ENCODE measurements at regions not wholly inside any gene's neighbourhood (a gene's known extent, or its start where the extent isn't known, plus 50 kb on each side); places are given as distances from the start of the nearest gene placed in this dataset.
"Not testable (repeated sequence)": the region's sequence is repeated elsewhere in the genome, so short reads cannot be mapped to it uniquely, and the experiment has no call there.

DNA sequence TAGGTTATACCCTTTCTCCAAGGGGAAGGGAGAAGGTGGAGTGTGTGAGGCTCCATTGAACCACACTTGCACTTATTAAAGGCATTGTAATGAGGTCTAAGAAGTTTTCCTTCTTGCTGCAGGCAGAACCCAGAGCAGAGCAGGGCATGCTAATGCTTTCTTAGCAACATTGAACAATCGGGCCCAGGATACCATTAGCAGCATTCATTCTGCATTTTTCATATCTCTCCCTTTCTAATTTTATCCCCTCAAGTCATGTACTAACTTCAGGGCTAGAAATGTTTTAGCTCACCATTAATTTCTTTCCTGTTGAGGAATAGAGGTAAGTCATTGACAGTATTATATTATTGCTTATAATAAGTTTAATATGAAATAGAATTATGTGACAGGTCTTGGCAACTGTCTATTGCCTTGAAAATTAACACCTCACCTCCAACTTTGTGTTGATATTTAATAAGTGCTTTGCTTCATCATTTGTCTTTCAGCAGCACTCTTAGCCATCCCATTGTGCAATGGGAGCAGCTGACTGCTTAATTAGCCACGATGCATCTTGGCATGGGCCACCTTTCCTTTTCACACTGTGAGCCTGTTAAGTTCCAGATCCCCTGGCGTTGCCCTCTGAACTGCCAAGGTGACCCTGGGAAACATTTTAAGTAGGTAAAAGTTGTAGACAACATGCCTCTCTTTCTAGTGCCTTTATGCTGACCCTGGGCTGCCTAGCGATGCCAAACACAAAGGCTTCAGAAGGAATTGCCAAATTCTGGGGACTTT, 300.8 kb upstream of the MEX3C start:
- Histone ChIP-seq H3K9ac (ENCODE audit: insufficient read depth in 1 of 2, low read length in 2 of 2) (no peak overlapping the region), H3K27me3 (ENCODE audit: control insufficient read depth in 3 of 3, insufficient read depth in 3 of 3, low read length in 2 of 3) (no peaks in the 10 kb centered on the region), H3K9me3 (ENCODE audit: control insufficient read depth in 4 of 4, insufficient read depth in 3 of 4, low read length in 3 of 4) (no peaks in the 10 kb centered on the region), H3K4me3 (no peak overlapping the region), H3K27ac (ENCODE audit: low read depth in 1 of 2, low read length in 1 of 2) (peak overlapping the region in 1 of 2 donors; percentile 36), H3K4me1 (ENCODE audit: control insufficient read depth in 5 of 5, insufficient read depth in 5 of 5, low read length in 5 of 5) (peaks cover 0 to 7% (median 0%) of the 10 kb centered on the region in 5 donors), H3K36me3 (ENCODE audit: control insufficient read depth in 4 of 4, insufficient read depth in 4 of 4, low read length in 4 of 4) (no peaks in the 10 kb centered on the region)
- no peak for ATAC-seq (ENCODE audit: insufficient read depth, low FRiP score)
- TF ChIP-seq, protein P1, sequence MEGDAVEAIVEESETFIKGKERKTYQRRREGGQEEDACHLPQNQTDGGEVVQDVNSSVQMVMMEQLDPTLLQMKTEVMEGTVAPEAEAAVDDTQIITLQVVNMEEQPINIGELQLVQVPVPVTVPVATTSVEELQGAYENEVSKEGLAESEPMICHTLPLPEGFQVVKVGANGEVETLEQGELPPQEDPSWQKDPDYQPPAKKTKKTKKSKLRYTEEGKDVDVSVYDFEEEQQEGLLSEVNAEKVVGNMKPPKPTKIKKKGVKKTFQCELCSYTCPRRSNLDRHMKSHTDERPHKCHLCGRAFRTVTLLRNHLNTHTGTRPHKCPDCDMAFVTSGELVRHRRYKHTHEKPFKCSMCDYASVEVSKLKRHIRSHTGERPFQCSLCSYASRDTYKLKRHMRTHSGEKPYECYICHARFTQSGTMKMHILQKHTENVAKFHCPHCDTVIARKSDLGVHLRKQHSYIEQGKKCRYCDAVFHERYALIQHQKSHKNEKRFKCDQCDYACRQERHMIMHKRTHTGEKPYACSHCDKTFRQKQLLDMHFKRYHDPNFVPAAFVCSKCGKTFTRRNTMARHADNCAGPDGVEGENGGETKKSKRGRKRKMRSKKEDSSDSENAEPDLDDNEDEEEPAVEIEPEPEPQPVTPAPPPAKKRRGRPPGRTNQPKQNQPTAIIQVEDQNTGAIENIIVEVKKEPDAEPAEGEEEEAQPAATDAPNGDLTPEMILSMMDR (IDR thresholded peaks at IDR 0.05; ENCODE audit: control extremely low read depth, extremely low read depth): no peak
- WGBS, 2 donors: 74 to 78% methylated on average over 4 of the region's 4 CpGs
- no peak for DNase-seq

DNA sequence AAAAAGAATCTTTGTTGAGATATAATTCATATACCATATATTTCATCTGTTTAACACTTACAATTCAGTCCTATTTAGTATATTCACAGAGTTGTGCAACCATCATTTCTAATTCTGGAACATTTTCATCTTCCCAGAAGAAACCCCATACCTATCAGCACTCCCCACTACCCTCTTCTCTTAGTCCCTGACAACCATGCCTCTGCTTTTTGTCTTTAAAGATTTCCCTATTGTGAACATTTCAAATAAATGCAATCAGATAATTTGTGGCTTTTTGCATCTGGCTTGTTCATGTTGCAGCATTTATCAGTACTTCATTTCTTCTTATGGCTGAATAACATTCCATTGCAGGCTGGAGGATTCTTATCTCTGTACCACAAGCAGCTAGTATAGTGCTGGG, 305.9 kb upstream of the MEX3C start:
- Histone ChIP-seq H3K4me1 (ENCODE audit: control insufficient read depth in 5 of 5, insufficient read depth in 5 of 5, low read length in 5 of 5) (peaks cover 0 to 4% (median 0%) of the 10 kb centered on the region in 5 donors), H3K36me3 (ENCODE audit: control insufficient read depth in 4 of 4, insufficient read depth in 4 of 4, low read length in 4 of 4) (no peaks in the 10 kb centered on the region), H3K9ac (ENCODE audit: insufficient read depth in 1 of 2, low read length in 2 of 2) (no peak overlapping the region), H3K27me3 (ENCODE audit: control insufficient read depth in 3 of 3, insufficient read depth in 3 of 3, low read length in 2 of 3) (no peaks in the 10 kb centered on the region), H3K9me3 (ENCODE audit: control insufficient read depth in 4 of 4, insufficient read depth in 3 of 4, low read length in 3 of 4) (peaks cover 0 to 2% (median 0%) of the 10 kb centered on the region in 4 donors), H3K4me3 (no peak overlapping the region), H3K27ac (ENCODE audit: low read depth in 1 of 2, low read length in 1 of 2) (no peak overlapping the region)
- TF ChIP-seq, protein P1 (IDR thresholded peaks at IDR 0.05; ENCODE audit: control extremely low read depth, extremely low read depth): no peak
- DNase-seq (no peak), ATAC-seq (ENCODE audit: insufficient read depth, low FRiP score) (no peak)

DNA sequence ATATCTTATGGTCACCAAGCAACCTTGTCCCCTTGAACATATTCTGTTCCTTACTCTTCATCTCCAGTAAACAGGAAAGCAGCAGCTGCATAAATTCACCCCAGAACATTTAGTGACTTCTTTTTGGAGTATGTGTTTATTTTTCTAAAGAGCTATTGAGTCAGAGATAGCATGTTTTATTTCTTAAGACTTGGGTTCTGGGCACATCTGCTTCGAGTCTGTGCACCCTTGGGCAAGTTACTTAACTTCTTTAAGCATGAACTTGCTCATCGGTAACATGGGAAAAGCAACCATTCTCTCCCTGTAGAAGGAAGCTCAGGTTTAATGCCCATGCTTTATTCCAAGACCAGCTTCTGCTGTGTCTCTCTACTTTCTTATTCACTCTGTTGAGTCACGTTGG, 309.3 kb upstream of the MEX3C start:
- TF ChIP-seq, protein P1 (IDR thresholded peaks at IDR 0.05; ENCODE audit: control extremely low read depth, extremely low read depth): no peak

DNA sequence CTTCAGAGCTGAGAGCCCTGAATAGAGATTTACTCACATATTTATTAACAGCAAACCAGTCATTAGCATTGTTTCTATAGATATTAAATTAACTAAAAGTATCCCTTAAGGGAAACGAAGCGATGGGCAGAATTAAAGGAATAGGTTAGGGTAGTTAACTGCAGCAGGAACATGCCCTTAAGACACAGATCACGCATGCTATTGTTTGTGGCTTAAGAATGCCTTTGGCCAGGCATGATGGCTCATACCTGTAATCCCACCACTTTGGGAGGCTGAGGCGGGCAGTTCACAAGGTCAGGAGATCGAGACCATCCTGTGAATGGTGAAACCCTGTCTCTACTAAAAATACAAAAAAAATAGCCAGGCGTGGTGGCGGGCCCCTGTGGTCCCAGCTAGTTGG, 310.9 kb upstream of the MEX3C start:
- H3K27me3 ChIP-seq (ENCODE audit: control insufficient read depth in 3 of 3, insufficient read depth in 3 of 3, low read length in 2 of 3); H3K9me3 ChIP-seq (ENCODE audit: control insufficient read depth in 4 of 4, insufficient read depth in 3 of 4, low read length in 3 of 4); H3K9ac ChIP-seq (ENCODE audit: insufficient read depth in 1 of 2, low read length in 2 of 2); H3K4me1 ChIP-seq (ENCODE audit: control insufficient read depth in 5 of 5, insufficient read depth in 5 of 5, low read length in 5 of 5); ATAC-seq (ENCODE audit: insufficient read depth, low FRiP score); H3K27ac ChIP-seq (ENCODE audit: low read depth in 1 of 2, low read length in 1 of 2); H3K36me3 ChIP-seq (ENCODE audit: control insufficient read depth in 4 of 4, insufficient read depth in 4 of 4, low read length in 4 of 4); DNase-seq; H3K4me3 ChIP-seq: not testable (repeated sequence)
- 90 to 96% methylated on average over 7 of the region's 7 CpGs for WGBS, 2 donors

More for the DNA sequence above, 309.3 kb upstream of the MEX3C start:
- no peak overlapping the region for H3K9ac ChIP-seq (ENCODE audit: insufficient read depth in 1 of 2, low read length in 2 of 2)
- H3K36me3 ChIP-seq (ENCODE audit: control insufficient read depth in 4 of 4, insufficient read depth in 4 of 4, low read length in 4 of 4): no peaks in the 10 kb centered on the region
- no peaks in the 10 kb centered on the region for H3K4me1 ChIP-seq (ENCODE audit: control insufficient read depth in 5 of 5, insufficient read depth in 5 of 5, low read length in 5 of 5)
- H3K27ac ChIP-seq (ENCODE audit: low read depth in 1 of 2, low read length in 1 of 2): no peak overlapping the region
- no peaks in the 10 kb centered on the region for H3K27me3 ChIP-seq (ENCODE audit: control insufficient read depth in 3 of 3, insufficient read depth in 3 of 3, low read length in 2 of 3)
- no peak overlapping the region for H3K4me3 ChIP-seq
- peaks cover 0 to 4% (median 0%) of the 10 kb centered on the region in 4 donors for H3K9me3 ChIP-seq (ENCODE audit: control insufficient read depth in 4 of 4, insufficient read depth in 3 of 4, low read length in 3 of 4)
- ATAC-seq (ENCODE audit: insufficient read depth, low FRiP score): no peak
- 79 to 87% methylated on average over 3 of the region's 3 CpGs for WGBS, 2 donors
- no peak for DNase-seq

Data from lung (tissue), 11 donors.